Lung (tissue), 11 donors: ENCODE measurements at regions not wholly inside any gene's neighbourhood (a gene's known extent, or its start where the extent isn't known, plus 50 kb on each side); places are given as distances from the start of the nearest gene placed in this dataset.
"Not testable (repeated sequence)": the region's sequence is repeated elsewhere in the genome, so short reads cannot be mapped to it uniquely, and the experiment has no call there.

ENCODE experiments used
- ATAC-seq: fragments of 200-7000 bp; cut with Tn5 transposase; one replicate; pipeline ENCODE4 v1.9.1; 2020; ENCODE audit warnings: moderate number of reproducible peaks; ENCODE audit not compliant: insufficient read depth, low FRiP score
- DNase-seq, 3 donors: peaks; one replicate each; pipeline ENCODE4 v3.0.0-alpha.2; 2013 to 2017
- H3K27ac ChIP-seq, 2 donors: one replicate each; pipeline ENCODE4 v1.5.1; 2013; ENCODE audit warnings: mild to moderate bottlenecking in 2 of 2, moderate library complexity in 2 of 2, control low read depth in 1 of 2, inconsistent platforms in 1 of 2, low read depth in 1 of 2, low read length in 1 of 2
- H3K27me3 ChIP-seq, 3 donors: one replicate each; pipeline ENCODE4 v1.5.1; 2013; ENCODE audit warnings: low read length in 2 of 3; ENCODE audit not compliant: control insufficient read depth in 3 of 3, insufficient read depth in 3 of 3
- H3K36me3 ChIP-seq, 4 donors: one replicate each; pipeline ENCODE4 v1.5.1; 2013; ENCODE audit warnings: low read length in 4 of 4, mild to moderate bottlenecking in 1 of 4, moderate library complexity in 1 of 4; ENCODE audit not compliant: control insufficient read depth in 4 of 4, insufficient read depth in 4 of 4
- H3K4me1 ChIP-seq, 5 donors: one replicate each; pipeline ENCODE4 v1.5.1; 2013; ENCODE audit warnings: low read length in 5 of 5, mild to moderate bottlenecking in 2 of 5, moderate library complexity in 1 of 5; ENCODE audit not compliant: control insufficient read depth in 5 of 5, insufficient read depth in 5 of 5
- H3K4me3 ChIP-seq: one replicate; pipeline ENCODE4 v1.5.1; 2013; ENCODE audit warnings: mild to moderate bottlenecking, control low read depth, moderate library complexity
- H3K9ac ChIP-seq, 2 donors: one replicate each; pipeline ENCODE4 v1.5.1; 2013; ENCODE audit warnings: low read length in 2 of 2, control low read depth in 1 of 2; ENCODE audit not compliant: insufficient read depth in 1 of 2
- H3K9me3 ChIP-seq, 4 donors: one replicate each; pipeline ENCODE4 v1.5.1; 2013; ENCODE audit warnings: low read length in 3 of 4, mild to moderate bottlenecking in 1 of 4, moderate library complexity in 1 of 4; ENCODE audit not compliant: control insufficient read depth in 4 of 4, insufficient read depth in 3 of 4
- WGBS, 2 donors: extraction: QIAGEN DNeasy Blood & Tissue Kit; methylation state at CpG; one replicate each; pipeline ENCODE4 v1.1.7; 2013; 5-methylcytosine and 5-hydroxymethylcytosine counted together
- TF ChIP-seq, protein P1 (sequence below): IDR thresholded peaks from 2 replicates; pipeline ENCODE4 v1.5.1; 2012; ENCODE audit warnings: mild to moderate bottlenecking; ENCODE audit errors: control extremely low read depth, extremely low read depth
- donor health status: control.
- donor health status: control.
- donor health status: Bipolar disorder and iron deficiency.
- donor health status: healthy.
- donor health status: DM: yes; HTN: yes; CAD: no.

DNA sequence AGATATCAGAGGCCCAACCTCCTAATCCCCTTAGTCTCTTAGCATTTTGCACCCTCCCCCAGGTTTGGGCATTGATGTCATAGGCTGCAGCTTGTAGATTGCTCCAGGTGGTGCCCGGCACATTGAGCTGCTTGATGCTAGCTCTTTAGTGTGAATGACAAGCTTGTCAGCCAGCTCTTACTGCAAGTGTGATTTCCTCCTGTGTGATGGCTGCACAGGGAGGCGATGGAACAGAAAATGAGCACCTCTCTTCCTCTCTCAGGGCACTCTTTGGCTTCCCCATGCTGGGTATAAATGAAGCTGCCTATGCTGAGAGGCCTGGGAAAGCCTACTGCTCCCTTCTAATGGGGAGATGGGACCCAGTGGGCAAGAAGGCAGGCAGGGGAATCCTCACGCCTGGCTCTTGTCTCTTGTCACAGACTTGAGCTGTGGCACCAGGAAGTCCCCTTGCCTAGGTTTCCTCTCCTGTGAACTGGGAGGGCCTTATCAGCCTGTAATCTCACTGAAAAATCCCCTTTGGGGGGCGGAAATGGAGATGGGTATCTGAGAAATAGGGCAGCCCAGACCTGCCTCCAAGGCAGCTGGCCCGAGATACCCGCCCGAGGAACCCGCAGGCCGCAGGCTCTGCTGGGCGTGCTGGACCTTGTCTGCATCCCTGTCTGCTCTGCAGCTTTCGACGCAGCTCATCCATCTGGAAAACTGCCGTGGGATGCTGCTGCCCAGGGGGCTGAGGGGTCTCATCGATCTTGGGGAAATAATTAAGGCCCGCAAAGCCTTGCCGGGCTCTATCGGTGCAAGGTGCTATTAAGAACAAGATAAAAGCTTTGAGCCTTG, 163.5 kb upstream of the CXCR4 start:
- Histone ChIP-seq H3K36me3 (no peaks in the 10 kb centered on the region), H3K4me3 (no peak overlapping the region), H3K4me1 (no peaks in the 10 kb centered on the region), H3K9me3 (no peaks in the 10 kb centered on the region), H3K27me3 (no peaks in the 10 kb centered on the region), H3K9ac (no peak overlapping the region), H3K27ac (no peak overlapping the region)
- DNase-seq (no peak), ATAC-seq (no peak)
- 82 to 85% methylated on average over 17 of the region's 17 CpGs for WGBS, 2 donors
- TF ChIP-seq, protein P1, sequence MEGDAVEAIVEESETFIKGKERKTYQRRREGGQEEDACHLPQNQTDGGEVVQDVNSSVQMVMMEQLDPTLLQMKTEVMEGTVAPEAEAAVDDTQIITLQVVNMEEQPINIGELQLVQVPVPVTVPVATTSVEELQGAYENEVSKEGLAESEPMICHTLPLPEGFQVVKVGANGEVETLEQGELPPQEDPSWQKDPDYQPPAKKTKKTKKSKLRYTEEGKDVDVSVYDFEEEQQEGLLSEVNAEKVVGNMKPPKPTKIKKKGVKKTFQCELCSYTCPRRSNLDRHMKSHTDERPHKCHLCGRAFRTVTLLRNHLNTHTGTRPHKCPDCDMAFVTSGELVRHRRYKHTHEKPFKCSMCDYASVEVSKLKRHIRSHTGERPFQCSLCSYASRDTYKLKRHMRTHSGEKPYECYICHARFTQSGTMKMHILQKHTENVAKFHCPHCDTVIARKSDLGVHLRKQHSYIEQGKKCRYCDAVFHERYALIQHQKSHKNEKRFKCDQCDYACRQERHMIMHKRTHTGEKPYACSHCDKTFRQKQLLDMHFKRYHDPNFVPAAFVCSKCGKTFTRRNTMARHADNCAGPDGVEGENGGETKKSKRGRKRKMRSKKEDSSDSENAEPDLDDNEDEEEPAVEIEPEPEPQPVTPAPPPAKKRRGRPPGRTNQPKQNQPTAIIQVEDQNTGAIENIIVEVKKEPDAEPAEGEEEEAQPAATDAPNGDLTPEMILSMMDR = no peak

DNA sequence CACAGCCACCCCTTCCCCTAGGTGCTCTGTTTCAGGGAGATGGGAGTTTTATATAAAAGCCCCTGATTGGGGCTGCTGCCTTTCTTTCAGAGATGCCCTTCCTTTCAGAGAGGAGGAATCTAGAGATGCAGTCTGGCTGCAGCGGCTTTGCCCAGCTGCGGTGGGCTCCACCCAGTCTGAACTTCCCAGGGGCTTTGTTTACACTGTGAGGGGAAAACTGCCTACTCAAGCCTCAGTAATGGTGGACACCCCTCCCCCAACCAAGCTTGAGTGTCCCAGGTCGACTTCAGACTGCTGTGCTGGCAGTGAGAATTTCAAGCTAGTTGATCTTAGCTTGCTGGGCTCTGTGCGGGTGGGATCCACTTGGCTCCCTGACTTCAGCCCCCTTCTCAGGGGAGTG, 148.4 kb upstream of the CXCR4 start:
- 49 to 76% methylated on average over 4 of the region's 4 CpGs for WGBS, 2 donors

DNA sequence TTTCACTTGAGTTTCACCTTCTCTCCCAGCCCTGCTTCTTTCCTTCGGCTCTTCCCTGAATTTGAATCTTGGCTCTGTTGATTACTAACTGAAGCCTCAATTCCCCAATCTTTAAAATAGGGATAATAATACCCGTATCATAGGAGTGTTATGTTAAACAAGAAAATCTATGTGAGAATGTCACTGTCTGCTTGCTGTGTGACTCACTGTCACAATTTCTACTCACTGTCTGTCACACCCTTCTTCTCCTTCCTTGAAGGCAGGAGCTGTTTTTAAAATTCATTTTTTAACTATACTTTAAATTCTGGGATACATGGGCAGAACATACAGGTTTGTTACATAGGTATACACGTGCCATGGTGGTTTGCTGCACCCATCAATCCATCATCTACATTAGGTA, 141.6 kb upstream of the CXCR4 start:
- H3K27me3 ChIP-seq = no peaks in the 10 kb centered on the region
- 87 to 91% methylated on average over 3 of the region's 3 CpGs for WGBS, 2 donors
- no peaks in the 10 kb centered on the region for H3K36me3 ChIP-seq
- DNase-seq = no peak
- H3K4me3 ChIP-seq = no peak overlapping the region
- H3K9ac ChIP-seq = no peak overlapping the region
- no peaks in the 10 kb centered on the region for H3K9me3 ChIP-seq
- H3K4me1 ChIP-seq = no peaks in the 10 kb centered on the region
- H3K27ac ChIP-seq = no peak overlapping the region
- ATAC-seq = no peak
- TF ChIP-seq, protein P1 = no peak

More for the DNA sequence above, 148.4 kb upstream of the CXCR4 start:
- not testable (repeated sequence) for H3K27me3 ChIP-seq, H3K36me3 ChIP-seq, H3K9me3 ChIP-seq, H3K4me1 ChIP-seq, H3K4me3 ChIP-seq, H3K27ac ChIP-seq, H3K9ac ChIP-seq, ATAC-seq
- peak in 1 of 3 donors; percentile 11 for DNase-seq

DNA sequence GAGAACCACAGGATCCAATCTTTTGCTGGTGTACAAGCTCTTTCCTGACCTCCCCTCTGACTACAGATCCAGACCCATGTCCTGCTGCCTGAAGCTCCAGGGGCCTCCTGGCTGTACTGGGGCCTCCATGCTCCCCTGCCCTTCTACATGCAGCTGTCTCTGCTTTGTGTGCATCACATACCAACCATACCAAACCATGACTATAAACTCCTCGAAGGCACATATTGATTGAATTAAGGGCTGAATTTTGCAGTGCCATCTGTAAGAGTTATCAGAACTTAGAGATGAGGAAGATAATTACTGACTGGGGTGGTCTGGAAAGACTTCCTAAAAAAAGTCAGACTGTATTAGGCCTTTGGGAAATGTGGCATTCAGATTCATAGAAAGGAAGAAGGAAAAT, 139.9 kb upstream of the CXCR4 start:
- Histone ChIP-seq H3K27ac (no peak overlapping the region), H3K9me3 (no peaks in the 10 kb centered on the region), H3K36me3 (no peaks in the 10 kb centered on the region), H3K27me3 (no peaks in the 10 kb centered on the region), H3K9ac (no peak overlapping the region), H3K4me1 (no peaks in the 10 kb centered on the region), H3K4me3 (no peak overlapping the region)
- ATAC-seq (no peak), DNase-seq (no peak)
- TF ChIP-seq, protein P1 = no peak
- WGBS, 2 donors = 88 to 89% methylated on average over 1 of the region's 1 CpG
